K562 (cell line): ENCODE measurements at regions not wholly inside any gene's neighbourhood (a gene's known extent, or its start where the extent isn't known, plus 50 kb on each side); places are given as distances from the start of the nearest gene placed in this dataset.

ENCODE experiments used
- ATAC-seq: fragments of 200-7000 bp; cut with Tn5 transposase; 3 replicates; pipeline ENCODE4 v1.9.1; 2020; ENCODE audit warnings: moderate library complexity
- BruUV-seq: library from RNA; stranded (reverse); fragments of 400-500 nt; replicated peaks from 2 replicates; lab custom pipeline; 2021; lab: Mats Ljungman, UMichigan
- CTCF ChIA-PET: fragments of 300-600 bp; formaldehyde crosslinking; extraction: SDS; loops from one replicate; lab custom pipeline; 2021; ENCODE audit warnings: low intra/inter-chr PET ratio; lab: Yijun Ruan, JAX
- POLR2A ChIA-PET: fragments of 300-600, 350-650 bp; sonication (Branson Sonifier 250); formaldehyde crosslinking; extraction: SDS; loops from one replicate; lab custom pipeline; 2021; ENCODE audit warnings: antibody characterized with exemption, inconsistent platforms; lab: Yijun Ruan, JAX
- DNase-seq, 4 experiments: peaks; one replicate each; pipeline versions ENCODE4 v3.0.0 to v3.0.0-alpha.2; 2011 to 2018; ENCODE audit warnings: low spot score in 3 of 4, mixed read lengths in 3 of 4; ENCODE audit errors: extremely low read depth in 1 of 4
- FAIRE-seq: peaks from 2 replicates; lab custom pipeline; 2011; peaks lifted over from hg19 to GRCh38; lab: Jason Lieb, UNC
- H2AFZ ChIP-seq: 2 replicates; pipeline ENCODE4 v1.6.0; 2011; ENCODE audit warnings: low read depth, low read length, control low read depth, inconsistent platforms
- H3K27ac ChIP-seq: fragments of 200-600 bp; 3 replicates; pipeline ENCODE4 v1.8.0; 2011; ENCODE audit warnings: low read depth, mild to moderate bottlenecking, control low read depth, inconsistent platforms, low read length, moderate library complexity, mixed read lengths; ENCODE audit errors: extremely low read depth
- H3K27me3 ChIP-seq, 2 experiments: fragments of 300-600 bp in 1 of 2; 2 replicates in 1 of 2; 3 replicates in 1 of 2; pipeline versions ENCODE4 v1.6.0 to v1.8.0; 2011; ENCODE audit warnings: inconsistent platforms in 2 of 2, low read length in 2 of 2, mild to moderate bottlenecking in 1 of 2, mixed read lengths in 1 of 2, moderate library complexity in 1 of 2; ENCODE audit not compliant: control insufficient read depth in 2 of 2, insufficient read depth in 2 of 2
- H3K36me3 ChIP-seq: fragments of 300-600 bp; 3 replicates; pipeline ENCODE4 v1.8.0; 2011; ENCODE audit warnings: mild to moderate bottlenecking, low read length, inconsistent platforms; ENCODE audit not compliant: control insufficient read depth, insufficient read depth
- H3K4me1 ChIP-seq, 2 experiments: fragments of 200-600 bp in 1 of 2; replicated peaks in 1 of 2; 2 replicates in 1 of 2; 3 replicates in 1 of 2; pipeline versions ENCODE4 v1.5.1 to v1.8.0; 2011; ENCODE audit warnings: inconsistent platforms in 2 of 2, low read length in 2 of 2, mild to moderate bottlenecking in 1 of 2, mixed read lengths in 1 of 2, moderate library complexity in 1 of 2; ENCODE audit not compliant: control insufficient read depth in 2 of 2, insufficient read depth in 2 of 2
- H3K4me2 ChIP-seq: 2 replicates; pipeline ENCODE4 v1.6.1; 2011; ENCODE audit warnings: low read length, control low read depth, inconsistent platforms, mixed read lengths; ENCODE audit not compliant: insufficient read depth
- H3K4me3 ChIP-seq: fragments of 200-600 bp; sonication (generic), shearing (Covaris generic); 2 replicates; pipeline ENCODE4 v1.5.1; 2016; ENCODE audit warnings: control low read depth, inconsistent platforms
- H3K79me2 ChIP-seq: fragments of 200-600 bp; 3 replicates; pipeline ENCODE4 v1.8.0; 2011; ENCODE audit warnings: low read length, inconsistent platforms; ENCODE audit not compliant: control insufficient read depth, insufficient read depth
- H3K9ac ChIP-seq, 2 experiments: 2 replicates each; pipeline versions ENCODE4 v1.6.0 to v1.6.1; 2011; ENCODE audit warnings: low read depth in 2 of 2, low read length in 2 of 2, control low read depth in 1 of 2, inconsistent platforms in 1 of 2, mild to moderate bottlenecking in 1 of 2, mixed read lengths in 1 of 2; ENCODE audit not compliant: insufficient read depth in 1 of 2
- H3K9me1 ChIP-seq: one replicate; pipeline ENCODE4 v1.6.0; 2011; ENCODE audit warnings: inconsistent platforms, mild to moderate bottlenecking, low read length, moderate library complexity; ENCODE audit not compliant: control insufficient read depth, insufficient read depth
- H3K9me3 ChIP-seq: replicated peaks from 2 replicates; pipeline ENCODE4 v1.5.1; 2011; ENCODE audit warnings: low read depth, low read length, inconsistent platforms; ENCODE audit not compliant: control insufficient read depth, insufficient read depth
- H4K20me1 ChIP-seq: replicated peaks from 2 replicates; pipeline ENCODE4 v1.6.1; 2011; ENCODE audit warnings: low read length, inconsistent platforms, mixed read lengths; ENCODE audit not compliant: control insufficient read depth, insufficient read depth
- ATF4 ChIP-seq: fragments of 450-650 bp; formaldehyde crosslinking; IDR thresholded peaks from 2 replicates; pipeline ENCODE4 v1.4.0; 2022; ENCODE audit warnings: mild to moderate bottlenecking, moderate library complexity
- CEBPB ChIP-seq: fragments of 450-650 bp; IDR thresholded peaks from 2 replicates; pipeline ENCODE4 v1.6.1; 2016; ENCODE audit warnings: missing genetic modification characterization, missing compliant biosample characterization
- ETS1 ChIP-seq: conservative IDR thresholded peaks from 2 replicates; pipeline ENCODE4 v1.6.1; 2011; ENCODE audit warnings: low read depth, mild to moderate bottlenecking, low read length; ENCODE audit not compliant: control insufficient read depth
- FOSL1 ChIP-seq: fragments of 200-800 bp; sonication (Bioruptor generic); conservative IDR thresholded peaks from 2 replicates; pipeline ENCODE4 v1.6.1; 2016; ENCODE audit warnings: missing genetic modification characterization, missing compliant biosample characterization
- KLF13 ChIP-seq: fragments of 450-650 bp; IDR thresholded peaks from 2 replicates; pipeline ENCODE4 v1.6.1; 2016; ENCODE audit warnings: missing genetic modification characterization, low read depth, mild to moderate bottlenecking, missing compliant biosample characterization, moderate library complexity, borderline replicate concordance
- LCOR ChIP-seq: sonication (generic); formaldehyde crosslinking; IDR thresholded peaks from 2 replicates; pipeline ENCODE4 v1.8.0; 2022; ENCODE audit warnings: mild to moderate bottlenecking, missing genetic modification reagents
- RFX7 ChIP-seq: fragments of 250-450 bp; sonication (Bioruptor Pico); IDR thresholded peaks from 2 replicates; pipeline ENCODE4 v1.5.1; 2021; ENCODE audit warnings: mild to moderate bottlenecking
- SMC3 ChIP-seq: conservative IDR thresholded peaks from 2 replicates; pipeline ENCODE4 v1.6.1; 2011; ENCODE audit warnings: low read depth, low read length, improper control_type of control experiment; ENCODE audit not compliant: insufficient read depth
- XRCC4 ChIP-seq: IDR thresholded peaks from one replicate; pipeline ENCODE4 v1.6.1; 2011; ENCODE audit not compliant: insufficient read depth, insufficient read length; ENCODE audit errors: extremely low read depth
- ZFPM2 ChIP-seq: fragments of 250-450 bp; sonication (Bioruptor Pico); IDR thresholded peaks from 2 replicates; pipeline ENCODE4 v1.5.1; 2022; ENCODE audit warnings: mild to moderate bottlenecking
- ZNF146 ChIP-seq: IDR thresholded peaks from one replicate; pipeline ENCODE4 v1.6.1; 2018; ENCODE audit warnings: missing compliant biosample characterization; ENCODE audit not compliant: unreplicated experiment
- ZNF217 ChIP-seq: sonication (generic); formaldehyde crosslinking; IDR thresholded peaks from 2 replicates; pipeline ENCODE4 v1.8.0; 2022; ENCODE audit warnings: mild to moderate bottlenecking, missing genetic modification reagents
- ZNF282 ChIP-seq: sonication (generic); formaldehyde crosslinking; IDR thresholded peaks from 2 replicates; pipeline ENCODE4 v1.8.1; 2023; ENCODE audit warnings: missing genetic modification reagents
- ZNF324 ChIP-seq: fragments of 250-450 bp; sonication (Bioruptor Pico); IDR thresholded peaks from 2 replicates; pipeline ENCODE4 v1.4.0; 2020; ENCODE audit warnings: mild to moderate bottlenecking
- ZSCAN32 ChIP-seq: fragments of 450-650 bp; formaldehyde crosslinking; IDR thresholded peaks from 2 replicates; pipeline ENCODE4 v1.4.0; 2020; ENCODE audit warnings: mild to moderate bottlenecking, moderate library complexity
- WGBS: fragments of 100-300 bp; shearing (Covaris generic); methylation state at CpG from one replicate; pipeline ENCODE4 v1.1.6; 2016; ENCODE audit warnings: low coverage, mixed read lengths; ENCODE audit not compliant: insufficient coverage; ENCODE audit errors: missing lambda C conversion rate; 5-methylcytosine and 5-hydroxymethylcytosine counted together
- in situ Hi-C: fragments of 300-500 bp; cut with MboI; formaldehyde crosslinking; loops from 4 replicates; pipeline ENCODE4 v1.15.0; 2018; ENCODE audit warnings: inconsistent platforms, mixed read lengths
- intact Hi-C: fragments of 100-400 bp; cut with micrococcal nuclease; formaldehyde crosslinking; loops from 2 replicates; pipeline ENCODE4 v1.14.2; 2022
- TF ChIP-seq, protein P1 (sequence below): fragments of 450-650 bp; conservative IDR thresholded peaks from 2 replicates; pipeline ENCODE4 v1.6.1; 2016; ENCODE audit warnings: missing genetic modification characterization, low read depth, mild to moderate bottlenecking, missing compliant biosample characterization, moderate library complexity

GRCh38 chrX:7280520-7280919 lies 132.6 kb upstream of the PUDP start:
- Histone ChIP-seq H3K4me2 (no peak overlapping the region), H3K27ac (no peak overlapping the region), H3K9ac (no peak overlapping the region), H3K79me2 (no peaks in the 10 kb centered on the region), H3K36me3 (no peaks in the 10 kb centered on the region), H3K4me1 (no peaks in the 10 kb centered on the region), H3K9me1 (no peaks in the 10 kb centered on the region), H3K9me3 (no peaks in the 10 kb centered on the region), H2AFZ (no peak overlapping the region), H3K27me3 (no peaks in the 10 kb centered on the region), H3K4me3 (no peak overlapping the region), H4K20me1 (no peaks in the 10 kb centered on the region)
- BruUV-seq, result no TSS peak
- ATAC-seq, result no peak
- in situ Hi-C loops, result no loop called here
- no peak for DNase-seq
- intact Hi-C loops, result no loop called here
- ChIA-PET POLR2A (no interaction called here), CTCF (no interaction called here)
- no peak for FAIRE-seq
- 0% methylated on average over 1 of the region's 2 CpGs for WGBS
- no peak for TF ChIP-seq FOSL1
- TF ChIP-seq ZFPM2 (CRISPR knock-in tag), result no peak

- H3K36me3 ChIP-seq, result no peaks in the 10 kb centered on the region
- H3K4me3 ChIP-seq, result no peak overlapping the region
- BruUV-seq, result no TSS peak
- 0% methylated on average over 6 of the region's 6 CpGs for WGBS
- intact Hi-C loops, result no loop called here
- FAIRE-seq, result no peak
- DNase-seq, result no peak
- ChIA-PET CTCF (no interaction called here), POLR2A (no interaction called here)
- no peaks in the 10 kb centered on the region for H3K4me1 ChIP-seq
- no peak for ATAC-seq
- H3K79me2 ChIP-seq, result no peaks in the 10 kb centered on the region
- H3K9me1 ChIP-seq, result no peaks in the 10 kb centered on the region
- in situ Hi-C loops, result no loop called here
- H3K27ac ChIP-seq, result no peak overlapping the region
- no peak overlapping the region for H3K9ac ChIP-seq
- no peaks in the 10 kb centered on the region for H3K27me3 ChIP-seq
- H2AFZ ChIP-seq, result no peak overlapping the region
- H3K4me2 ChIP-seq, result no peak overlapping the region
- H4K20me1 ChIP-seq, result no peaks in the 10 kb centered on the region
- no peaks in the 10 kb centered on the region for H3K9me3 ChIP-seq
- TF ChIP-seq ZNF282 (CRISPR knock-in tag) (no peak), KLF13 (tag) (no peak), ZNF146 (no peak), XRCC4 (no peak), SMC3 (no peak), ZNF217 (CRISPR knock-in tag) (no peak), RFX7 (CRISPR knock-in tag) (no peak), ATF4 (CRISPR knock-in tag) (no peak), ZNF324 (no peak), ETS1 (no peak), CEBPB (tag) (no peak), ZSCAN32 (CRISPR knock-in tag) (no peak), LCOR (CRISPR knock-in tag) (no peak)
- TF ChIP-seq, protein P1, sequence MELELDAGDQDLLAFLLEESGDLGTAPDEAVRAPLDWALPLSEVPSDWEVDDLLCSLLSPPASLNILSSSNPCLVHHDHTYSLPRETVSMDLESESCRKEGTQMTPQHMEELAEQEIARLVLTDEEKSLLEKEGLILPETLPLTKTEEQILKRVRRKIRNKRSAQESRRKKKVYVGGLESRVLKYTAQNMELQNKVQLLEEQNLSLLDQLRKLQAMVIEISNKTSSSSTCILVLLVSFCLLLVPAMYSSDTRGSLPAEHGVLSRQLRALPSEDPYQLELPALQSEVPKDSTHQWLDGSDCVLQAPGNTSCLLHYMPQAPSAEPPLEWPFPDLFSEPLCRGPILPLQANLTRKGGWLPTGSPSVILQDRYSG (tag), result no peak
Observed at GRCh38 chrX:7272346-7272745, 124.4 kb upstream of the PUDP start.
